Activated B cell treated with CpG ODN at 0.5 μM for 24 hours (primary cell): ENCODE measurements at regions not wholly inside any gene's neighbourhood (a gene's known extent, or its start where the extent isn't known, plus 50 kb on each side); places are given as distances from the start of the nearest gene placed in this dataset.

Source experiments
- ATAC-seq: fragments of 200-7000 bp; cut with Tn5 transposase; one replicate; pipeline ENCODE4 v1.10.0; 2021; ENCODE audit warnings: low read depth, mild to moderate bottlenecking, moderate library complexity
- CTCF ChIA-PET: fragments of 350-600 bp; sonication (Branson Sonifier 250); formaldehyde crosslinking; loops from one replicate; lab custom pipeline; 2021; ENCODE audit warnings: antibody characterized with exemption; lab: Charles Lee
- POLR2A ChIA-PET: fragments of 350-600 bp; sonication (Branson Sonifier 250); formaldehyde crosslinking; loops from one replicate; lab custom pipeline; 2021; ENCODE audit warnings: antibody characterized with exemption; lab: Charles Lee
- DNase-seq: peaks from one replicate; pipeline ENCODE4 v3.0.0; 2022
- H3K27ac Mint-ChIP-seq: one replicate; pipeline ENCODE4 v1.8.0; 2020; ENCODE audit warnings: mixed read lengths
- H3K27me3 Mint-ChIP-seq: one replicate; pipeline ENCODE4 v1.8.0; 2021; ENCODE audit warnings: mixed read lengths
- H3K36me3 Mint-ChIP-seq: one replicate; pipeline ENCODE4 v1.8.0; 2021; ENCODE audit warnings: low read depth, mixed read lengths
- H3K4me1 Mint-ChIP-seq: one replicate; pipeline ENCODE4 v1.8.0; 2021; ENCODE audit warnings: mixed read lengths
- H3K4me3 Mint-ChIP-seq: one replicate; pipeline ENCODE4 v1.8.0; 2020; ENCODE audit warnings: mild to moderate bottlenecking, mixed read lengths
- H3K9me3 Mint-ChIP-seq: one replicate; pipeline ENCODE4 v1.8.0; 2020; ENCODE audit warnings: mixed read lengths
- CTCF ChIP-seq: fragments of 200-600 bp; IDR thresholded peaks from one replicate; pipeline ENCODE4 v1.8.0; 2022; ENCODE audit warnings: antibody characterized with exemption, mild to moderate bottlenecking
- intact Hi-C: fragments of 100-400 bp; cut with micrococcal nuclease; formaldehyde crosslinking; loops from one replicate; pipeline ENCODE4 v1.15.1; 2024

- peak overlapping the region; percentile 98 for H3K27ac Mint-ChIP-seq
- intact Hi-C loops = loop anchor here (1.0 to 2.0 kb wide), 4 partner anchors 41 to 605 kb away; partner anchors contain the start of gene PAIP1
- ATAC-seq (peak; percentile 35), DNase-seq (peak; percentile 62)
- no peaks in the 10 kb centered on the region for H3K9me3 Mint-ChIP-seq
- POLR2A ChIA-PET = interaction anchor here (0.6 to 9.5 kb wide), 15 partner anchors 13 to 590 kb away, joined by 3 to 248 read pairs (median 20); partner anchors contain the start of genes ANXA2R, HMGCS1, TMEM267 and ZNF131
- peaks cover 33% of the 10 kb centered on the region for H3K4me1 Mint-ChIP-seq
- peaks cover 11% of the 10 kb centered on the region for H3K36me3 Mint-ChIP-seq
- peak overlapping the region; percentile 94 for H3K4me3 Mint-ChIP-seq
- H3K27me3 Mint-ChIP-seq = no peaks in the 10 kb centered on the region
- CTCF ChIA-PET = interaction anchor here (0.6 to 5.3 kb wide), 7 partner anchors 42 to 155 kb away, joined by 3 to 38 read pairs (median 8); partner anchors contain the start of gene ANXA2R
- TF ChIP-seq CTCF = no peak
These were observed 88.8 kb downstream of the ANXA2R start for GRCh38 chr5:42951293-42951840.

- ChIA-PET CTCF (interaction anchor here (1.2 to 5.3 kb wide), 10 partner anchors 37 to 534 kb away, joined by 4 to 38 read pairs (median 10); partner anchors contain the start of genes ANXA2R and TMEM267), POLR2A (interaction anchor here (0.6 to 9.5 kb wide), 17 partner anchors 14 to 652 kb away, joined by 3 to 248 read pairs (median 18); partner anchors contain the start of genes ANXA2R, CCDC152, HMGCS1 and NNT)
- Mint-ChIP-seq H3K4me3 (peak overlapping the region; percentile 94), H3K4me1 (peaks cover 33% of the 10 kb centered on the region), H3K36me3 (peaks cover 11% of the 10 kb centered on the region), H3K27me3 (no peaks in the 10 kb centered on the region), H3K27ac (peak overlapping the region; percentile 98), H3K9me3 (no peaks in the 10 kb centered on the region)
- no peak for DNase-seq
- intact Hi-C loops = loop anchor here (1.0 to 2.0 kb wide), 5 partner anchors 42 to 606 kb away; partner anchors contain the start of gene PAIP1
- TF ChIP-seq CTCF = no peak
- ATAC-seq = peak; percentile 48
These were observed 89.4 kb downstream of the ANXA2R start for GRCh38 chr5:42950456-42951292.

GRCh38 chr5:42950116-42950455 lies 90.0 kb downstream of the ANXA2R start:
- Mint-ChIP-seq H3K27ac (peak overlapping the region; percentile 98), H3K9me3 (no peaks in the 10 kb centered on the region), H3K4me3 (peak overlapping the region; percentile 94), H3K27me3 (no peaks in the 10 kb centered on the region), H3K36me3 (peaks cover 11% of the 10 kb centered on the region), H3K4me1 (peaks cover 33% of the 10 kb centered on the region)
- ATAC-seq = no peak
- ChIA-PET CTCF (interaction anchor here (0.7 to 5.3 kb wide), 13 partner anchors 12 to 534 kb away, joined by 3 to 38 read pairs (median 6); partner anchors contain the start of genes ANXA2R and TMEM267), POLR2A (interaction anchor here (0.6 to 9.5 kb wide), 17 partner anchors 14 to 653 kb away, joined by 3 to 248 read pairs (median 18); partner anchors contain the start of genes ANXA2R, CCDC152, HMGCS1 and NNT)
- intact Hi-C loops = loop anchor here (1.0 to 2.0 kb wide), 2 partner anchors 116 to 607 kb away; partner anchors contain the start of gene PAIP1
- no peak for DNase-seq
- TF ChIP-seq CTCF = no peak

DNA sequence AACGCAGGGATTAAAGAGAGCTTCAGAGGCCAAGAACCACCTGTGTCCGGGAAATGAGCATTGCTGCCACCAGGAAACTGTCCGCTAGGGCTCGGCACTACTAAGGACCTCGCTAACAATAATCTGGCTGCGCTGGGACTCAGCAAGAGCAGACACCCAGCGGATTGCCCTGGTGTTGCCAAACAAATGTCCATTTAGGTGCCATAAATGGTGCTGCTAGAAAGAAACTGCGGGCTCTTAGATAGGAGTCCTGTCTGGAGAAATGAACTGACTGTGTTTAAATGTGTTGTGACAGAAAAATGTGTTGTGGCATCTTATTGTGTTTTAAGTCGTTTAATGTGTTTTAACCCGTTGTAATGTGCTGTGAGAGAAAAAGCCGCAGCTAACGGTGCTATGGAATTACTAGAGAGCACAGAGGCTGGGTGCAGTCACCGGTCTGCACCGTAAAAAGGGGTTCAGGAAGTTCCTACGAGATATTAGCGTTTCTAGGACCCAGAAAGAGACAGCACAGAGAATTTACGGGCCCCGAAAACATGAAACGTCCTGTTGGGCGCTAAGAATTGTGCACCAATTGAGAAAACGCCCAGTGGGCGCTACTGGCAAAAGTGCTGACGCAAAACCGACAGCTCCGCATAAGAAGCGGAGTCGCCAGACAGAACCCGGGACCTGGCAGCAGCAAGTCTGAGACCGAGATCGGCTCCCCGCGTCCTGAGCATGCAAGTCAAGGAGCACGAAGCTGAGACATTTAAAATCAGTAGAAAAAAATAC lies 90.6 kb downstream of the ANXA2R start:
- ATAC-seq = peak; percentile 62
- H3K27ac Mint-ChIP-seq = peak overlapping the region; percentile 98
- intact Hi-C loops = loop anchor here (1.0 to 5.0 kb wide), 8 partner anchors 40 to 607 kb away; partner anchors contain the start of genes ANXA2R, HMGCS1, NIM1K and PAIP1

More for the DNA sequence above, 90.6 kb downstream of the ANXA2R start:
- ChIA-PET POLR2A (interaction anchor here (0.6 to 9.5 kb wide), 19 partner anchors 15 to 654 kb away, joined by 3 to 248 read pairs (median 8); partner anchors contain the start of genes ANXA2R, CCDC152, HMGCS1 and NNT), CTCF (interaction anchor here (0.7 to 5.3 kb wide), 16 partner anchors 11 to 535 kb away, joined by 3 to 38 read pairs (median 4); partner anchors contain the start of genes ANXA2R and TMEM267)
- Mint-ChIP-seq H3K36me3 (peaks cover 11% of the 10 kb centered on the region), H3K4me3 (peak overlapping the region; percentile 94), H3K9me3 (no peaks in the 10 kb centered on the region), H3K27me3 (no peaks in the 10 kb centered on the region), H3K4me1 (peaks cover 33% of the 10 kb centered on the region)
- TF ChIP-seq CTCF = no peak
- peak; percentile 48 for DNase-seq
